Nephron (organoid): ENCODE measurements at regions not wholly inside any gene's neighbourhood (a gene's known extent, or its start where the extent isn't known, plus 50 kb on each side); places are given as distances from the start of the nearest gene placed in this dataset.

Source experiments
- H3K27ac Mint-ChIP-seq, 3 experiments: 2 replicates each; pipeline ENCODE4 v1.8.0; 2020; ENCODE audit warnings: mixed read lengths in 3 of 3, mild to moderate bottlenecking in 2 of 3, moderate library complexity in 1 of 3
- H3K27me3 Mint-ChIP-seq: 2 replicates; pipeline ENCODE4 v1.8.0; 2021; ENCODE audit warnings: low read depth, mild to moderate bottlenecking, moderate library complexity, mixed read lengths
- H3K36me3 Mint-ChIP-seq: 2 replicates; pipeline ENCODE4 v1.8.0; 2020; ENCODE audit warnings: low read depth, mixed read lengths
- H3K4me1 Mint-ChIP-seq: 2 replicates; pipeline ENCODE4 v1.8.0; 2020; ENCODE audit warnings: mixed read lengths
- H3K4me3 Mint-ChIP-seq, 3 experiments: 2 replicates each; pipeline ENCODE4 v1.8.0; 2020; ENCODE audit warnings: mild to moderate bottlenecking in 3 of 3, mixed read lengths in 3 of 3, moderate library complexity in 2 of 3
- H3K9me3 Mint-ChIP-seq: 2 replicates; pipeline ENCODE4 v1.8.0; 2020; ENCODE audit warnings: mixed read lengths
- TF ChIP-seq, protein P1 (sequence below), 3 experiments: fragments of 200-600 bp; sonication (generic); IDR thresholded peaks; one replicate each; pipeline ENCODE4 v1.5.0; 2021; ENCODE audit warnings: antibody characterized with exemption in 3 of 3; ENCODE audit not compliant: unreplicated experiment in 3 of 3

DNA sequence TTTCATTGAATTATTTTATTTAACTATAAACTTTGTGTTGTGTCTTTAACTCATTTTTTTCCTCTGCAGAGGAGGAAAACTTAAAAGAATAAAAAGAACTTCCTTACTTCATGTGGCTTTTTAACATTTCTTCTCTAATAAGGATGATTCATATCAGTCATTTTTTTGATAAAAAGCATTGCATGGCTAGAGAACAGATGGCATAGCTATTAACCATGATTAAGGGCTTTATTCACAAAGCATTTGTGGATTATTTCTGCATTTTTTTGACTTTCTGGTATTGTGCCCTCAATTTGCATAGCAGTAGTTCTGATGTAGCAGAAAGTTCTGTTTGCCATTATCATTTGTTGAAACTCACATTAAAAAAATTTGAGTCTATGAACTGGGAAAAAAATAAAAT, 540.8 kb downstream of the SI start:
- Mint-ChIP-seq H3K4me3 (no peak overlapping the region), H3K27me3 (no peaks in the 10 kb centered on the region), H3K9me3 (no peaks in the 10 kb centered on the region), H3K4me1 (no peaks in the 10 kb centered on the region), H3K27ac (no peak overlapping the region), H3K36me3 (no peaks in the 10 kb centered on the region)
- TF ChIP-seq, protein P1, sequence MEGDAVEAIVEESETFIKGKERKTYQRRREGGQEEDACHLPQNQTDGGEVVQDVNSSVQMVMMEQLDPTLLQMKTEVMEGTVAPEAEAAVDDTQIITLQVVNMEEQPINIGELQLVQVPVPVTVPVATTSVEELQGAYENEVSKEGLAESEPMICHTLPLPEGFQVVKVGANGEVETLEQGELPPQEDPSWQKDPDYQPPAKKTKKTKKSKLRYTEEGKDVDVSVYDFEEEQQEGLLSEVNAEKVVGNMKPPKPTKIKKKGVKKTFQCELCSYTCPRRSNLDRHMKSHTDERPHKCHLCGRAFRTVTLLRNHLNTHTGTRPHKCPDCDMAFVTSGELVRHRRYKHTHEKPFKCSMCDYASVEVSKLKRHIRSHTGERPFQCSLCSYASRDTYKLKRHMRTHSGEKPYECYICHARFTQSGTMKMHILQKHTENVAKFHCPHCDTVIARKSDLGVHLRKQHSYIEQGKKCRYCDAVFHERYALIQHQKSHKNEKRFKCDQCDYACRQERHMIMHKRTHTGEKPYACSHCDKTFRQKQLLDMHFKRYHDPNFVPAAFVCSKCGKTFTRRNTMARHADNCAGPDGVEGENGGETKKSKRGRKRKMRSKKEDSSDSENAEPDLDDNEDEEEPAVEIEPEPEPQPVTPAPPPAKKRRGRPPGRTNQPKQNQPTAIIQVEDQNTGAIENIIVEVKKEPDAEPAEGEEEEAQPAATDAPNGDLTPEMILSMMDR (IDR thresholded peaks at IDR 0.05; ENCODE audit: unreplicated experiment in 3 of 3) = no peak

DNA sequence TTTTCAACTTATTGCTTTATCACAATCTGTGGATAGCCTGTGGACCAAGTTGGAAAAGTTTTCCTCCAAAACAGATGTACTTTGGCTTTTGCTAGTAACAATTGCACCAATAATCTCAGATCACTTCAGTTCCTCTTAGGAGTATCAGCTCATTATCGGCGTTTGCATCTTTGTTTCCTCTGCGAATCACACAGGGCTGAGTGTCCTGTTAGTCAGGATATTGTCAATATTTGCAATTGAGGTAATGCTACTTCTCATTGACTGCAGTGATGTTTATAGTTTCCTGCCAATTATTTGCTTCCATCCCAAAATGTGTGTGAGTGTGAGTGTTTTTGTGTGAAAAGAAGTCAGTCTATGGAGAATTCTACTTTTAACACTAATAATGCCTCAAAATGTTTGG, 545.0 kb downstream of the SI start:
- Mint-ChIP-seq H3K36me3 (no peaks in the 10 kb centered on the region), H3K27me3 (no peaks in the 10 kb centered on the region), H3K4me3 (no peak overlapping the region), H3K27ac (no peak overlapping the region), H3K4me1 (no peaks in the 10 kb centered on the region), H3K9me3 (no peaks in the 10 kb centered on the region)
- TF ChIP-seq, protein P1 (IDR thresholded peaks at IDR 0.05; ENCODE audit: unreplicated experiment in 3 of 3) = no peak

DNA sequence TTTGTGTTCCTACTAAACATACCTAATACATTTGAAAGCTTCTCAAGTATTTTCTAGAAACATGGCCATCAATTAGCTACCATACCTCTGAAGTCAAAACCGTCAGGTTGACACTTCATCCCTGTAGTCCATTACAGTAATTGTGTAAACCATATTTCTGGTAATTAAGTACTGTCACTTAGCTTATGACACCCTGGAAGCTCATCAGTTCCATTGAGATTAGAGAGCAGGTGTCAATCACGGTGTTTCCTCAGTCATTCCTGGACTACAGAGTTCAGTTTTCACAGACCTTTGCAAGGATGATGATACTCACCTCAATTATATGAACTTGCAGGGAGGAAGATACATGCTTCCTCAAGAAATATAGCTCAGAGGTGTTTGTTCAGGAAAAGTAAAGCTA, 552.0 kb downstream of the SI start:
- no peak overlapping the region for H3K27ac Mint-ChIP-seq
- H3K27me3 Mint-ChIP-seq = no peaks in the 10 kb centered on the region
- no peaks in the 10 kb centered on the region for H3K36me3 Mint-ChIP-seq
- H3K9me3 Mint-ChIP-seq = no peaks in the 10 kb centered on the region
- TF ChIP-seq, protein P1 (IDR thresholded peaks at IDR 0.05; ENCODE audit: unreplicated experiment in 3 of 3) = no peak
- H3K4me1 Mint-ChIP-seq = no peaks in the 10 kb centered on the region
- H3K4me3 Mint-ChIP-seq = no peak overlapping the region

DNA sequence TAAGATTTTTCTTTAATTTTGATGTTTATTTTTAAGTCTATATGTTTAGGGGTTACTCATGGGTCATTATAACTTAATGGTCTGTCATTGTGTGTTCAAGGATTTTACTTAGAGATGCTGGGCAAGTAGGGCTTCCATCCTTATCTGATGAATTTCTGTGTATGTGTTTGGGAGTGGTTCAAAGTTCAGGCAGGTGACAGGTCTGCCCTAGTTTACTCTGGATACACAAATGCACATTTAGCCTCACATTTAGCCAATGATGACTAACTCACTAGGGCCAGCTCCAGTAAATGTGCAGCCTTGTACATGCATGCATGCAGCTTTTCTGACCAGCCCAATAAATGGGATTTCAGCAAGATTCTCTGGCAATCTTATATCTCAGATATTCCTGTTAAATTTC, 554.1 kb downstream of the SI start:
- H3K9me3 Mint-ChIP-seq = no peaks in the 10 kb centered on the region
- H3K4me3 Mint-ChIP-seq = no peak overlapping the region
- TF ChIP-seq, protein P1 (IDR thresholded peaks at IDR 0.05; ENCODE audit: unreplicated experiment in 3 of 3) = no peak
- no peaks in the 10 kb centered on the region for H3K36me3 Mint-ChIP-seq
- no peaks in the 10 kb centered on the region for H3K4me1 Mint-ChIP-seq
- H3K27me3 Mint-ChIP-seq = no peaks in the 10 kb centered on the region
- no peak overlapping the region for H3K27ac Mint-ChIP-seq

DNA sequence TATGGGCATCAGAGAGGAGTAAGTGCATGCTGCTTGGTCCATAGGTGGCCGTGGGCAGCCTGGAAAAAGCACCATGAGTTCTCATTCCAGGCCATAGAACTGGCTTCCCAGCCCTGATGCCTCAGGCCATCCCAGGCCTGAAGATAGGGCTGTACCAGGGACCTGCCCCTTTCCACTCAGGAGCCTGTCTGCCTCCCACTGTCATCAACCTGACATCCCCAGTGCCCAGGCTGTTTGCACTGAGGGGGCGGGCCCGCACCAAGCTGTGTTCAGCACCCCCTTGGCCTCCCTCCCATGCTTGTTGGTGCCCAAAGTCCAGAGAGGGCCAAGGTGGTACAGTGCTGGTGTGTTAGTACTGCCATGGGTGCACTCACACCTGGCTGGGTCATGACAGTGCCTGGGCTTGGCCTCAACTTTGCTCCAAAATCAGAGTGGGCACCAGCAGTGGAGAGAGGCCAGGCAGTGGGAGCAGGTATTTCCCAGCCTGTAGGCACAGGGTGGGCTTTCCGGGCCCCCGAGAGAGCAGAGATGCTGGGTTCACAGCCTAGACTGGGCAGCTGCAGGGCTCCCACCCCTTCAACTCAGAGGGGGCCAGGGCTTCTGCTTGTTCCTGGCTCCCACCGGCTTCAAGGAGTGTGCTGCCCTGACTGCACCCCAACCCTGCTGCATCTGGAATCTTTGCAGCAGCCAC, 556.1 kb downstream of the SI start:
- Mint-ChIP-seq H3K4me1 (no peaks in the 10 kb centered on the region), H3K36me3 (no peaks in the 10 kb centered on the region), H3K4me3 (no peak overlapping the region)

DNA sequence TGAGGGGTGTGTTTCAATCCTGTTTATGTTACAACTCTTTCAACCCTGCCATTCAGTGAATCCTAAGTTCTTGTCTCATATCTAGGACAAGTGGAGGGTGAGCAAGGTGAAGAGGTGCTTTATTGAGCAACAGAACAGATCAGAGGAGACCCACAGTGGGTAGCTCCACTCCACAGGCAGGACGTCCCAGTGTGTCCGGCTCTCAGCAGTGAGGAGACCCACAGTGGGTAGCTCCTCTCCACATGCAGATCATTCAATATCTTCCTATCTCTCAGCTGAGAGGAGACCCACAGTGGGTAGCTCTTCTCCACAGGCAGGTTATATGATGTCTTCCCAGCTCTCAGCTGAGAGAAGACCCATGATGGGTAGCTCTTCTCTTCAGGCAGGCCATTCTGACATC, 556.7 kb downstream of the SI start:
- H3K27me3 Mint-ChIP-seq = no peaks in the 10 kb centered on the region
- H3K36me3 Mint-ChIP-seq = no peaks in the 10 kb centered on the region
- TF ChIP-seq, protein P1 (IDR thresholded peaks at IDR 0.05; ENCODE audit: unreplicated experiment in 3 of 3) = no peak
- no peaks in the 10 kb centered on the region for H3K4me1 Mint-ChIP-seq
- no peak overlapping the region for H3K27ac Mint-ChIP-seq
- H3K4me3 Mint-ChIP-seq = no peak overlapping the region
- H3K9me3 Mint-ChIP-seq = peaks cover 3% of the 10 kb centered on the region

More for the DNA sequence above, 556.1 kb downstream of the SI start:
- no peaks in the 10 kb centered on the region for H3K27me3 Mint-ChIP-seq
- TF ChIP-seq, protein P1 (IDR thresholded peaks at IDR 0.05; ENCODE audit: unreplicated experiment in 3 of 3) = no peak
- no peak overlapping the region for H3K27ac Mint-ChIP-seq
- H3K9me3 Mint-ChIP-seq = peaks cover 3% of the 10 kb centered on the region
